AG20443 (cell line): ENCODE measurements at regions not wholly inside any gene's neighbourhood (a gene's known extent, or its start where the extent isn't known, plus 50 kb on each side); places are given as distances from the start of the nearest gene placed in this dataset.
"Not testable (repeated sequence)": the region's sequence is repeated elsewhere in the genome, so short reads cannot be mapped to it uniquely, and the experiment has no call there.

Source experiments
- DNase-seq: peaks from one replicate; pipeline ENCODE4 v3.0.0; 2012; ENCODE audit warnings: low spot score, mixed read lengths

DNA sequence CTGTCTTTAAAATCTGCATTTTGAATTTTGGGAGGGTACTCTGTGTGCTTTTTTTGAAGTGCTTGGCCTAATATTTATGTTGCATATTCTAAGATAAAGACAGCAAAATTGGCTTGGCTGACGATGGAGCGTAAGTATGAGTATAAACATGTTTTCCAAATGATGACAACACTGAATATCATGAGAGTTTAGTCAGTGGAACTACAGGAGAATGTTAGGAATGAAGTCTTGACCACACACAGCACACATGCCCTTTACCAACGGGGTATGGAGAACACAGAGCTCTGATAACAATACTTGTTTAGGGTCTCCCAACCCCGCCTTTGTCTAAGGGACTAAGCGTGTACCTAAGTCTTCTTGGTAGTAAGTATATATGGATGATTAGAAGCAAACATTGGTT, 253.9 kb upstream of the FZD8 start:
- DNase-seq = peak; percentile 76

DNA sequence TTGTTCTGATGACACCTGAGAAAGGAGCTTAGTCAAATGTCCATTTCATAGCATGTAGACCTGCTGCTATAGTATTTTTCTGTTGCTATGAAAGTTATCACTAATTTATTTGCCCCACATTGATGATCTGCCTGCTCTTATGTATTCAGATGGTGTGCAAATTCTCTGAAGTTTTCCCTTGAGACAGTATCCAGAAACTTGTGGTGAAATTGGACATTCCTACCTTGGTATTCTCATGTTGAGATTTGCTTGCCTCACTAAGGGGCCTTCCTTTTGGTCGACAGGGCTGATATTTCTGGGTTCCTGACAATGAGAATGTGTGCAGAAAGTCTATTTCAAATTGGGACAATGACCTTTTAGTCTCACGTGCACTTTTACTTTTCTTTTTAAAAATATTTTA, 253.2 kb upstream of the FZD8 start:
- no peak for DNase-seq

DNA sequence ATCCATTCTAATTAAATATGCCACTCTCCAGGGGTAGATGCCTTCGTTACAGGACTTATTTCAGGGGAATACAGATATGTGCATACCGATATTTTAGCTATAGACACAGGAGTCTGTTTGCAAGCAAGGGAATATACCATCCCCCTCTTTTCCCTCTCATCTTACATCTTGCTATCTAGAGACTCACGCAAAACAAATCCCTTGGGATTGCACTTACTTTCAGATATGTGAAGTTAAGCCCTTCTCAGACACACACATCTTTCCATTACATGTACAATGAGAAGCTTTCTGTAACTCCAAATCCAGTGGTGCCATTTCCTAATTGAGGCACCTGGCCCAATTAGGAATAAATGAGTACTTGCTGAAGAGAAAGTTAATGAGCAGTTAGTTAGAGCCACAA, 250.4 kb upstream of the FZD8 start:
- no peak for DNase-seq

- DNase-seq = no peak
Observed at GRCh38 chr10:35890676-35891495, 248.8 kb upstream of the FZD8 start.

DNA sequence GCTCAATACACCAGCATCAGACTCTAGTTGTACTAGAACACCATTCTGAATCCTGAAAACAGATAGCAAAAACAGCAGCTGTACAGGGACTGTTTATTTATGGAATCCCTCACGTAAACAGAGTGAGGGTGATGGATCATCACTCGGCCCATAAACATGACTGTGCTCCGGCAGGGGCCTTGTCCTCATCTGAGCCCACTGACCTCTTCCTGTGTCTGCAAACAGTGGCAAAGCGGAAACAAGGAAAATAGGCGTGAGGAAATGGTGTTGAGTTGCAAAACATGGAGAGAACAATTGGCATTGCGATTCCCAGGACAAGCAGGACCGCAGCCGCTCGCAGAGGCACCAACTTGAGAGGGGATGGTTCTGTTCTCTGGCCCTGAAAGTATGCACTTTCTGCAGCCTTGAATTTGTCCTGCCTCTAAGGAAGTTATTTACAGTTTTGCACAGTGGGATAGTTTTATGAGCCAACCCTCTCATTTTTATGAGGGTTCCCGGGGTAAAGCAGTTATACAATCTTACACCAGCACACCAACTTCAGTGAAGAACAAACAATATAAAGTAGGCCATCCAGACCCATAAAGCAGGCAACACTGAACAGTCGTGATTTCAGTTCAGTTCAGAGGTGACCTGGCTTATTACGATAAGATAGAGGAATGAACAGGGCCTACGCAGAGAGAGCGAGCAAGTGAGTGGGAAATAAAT, 248.0 kb upstream of the FZD8 start:
- no peak for DNase-seq

- no peak for DNase-seq
Observed at GRCh38 chr10:35889226-35889625, 247.1 kb upstream of the FZD8 start.

- DNase-seq = no peak
Observed at GRCh38 chr10:35888400-35888799, 246.3 kb upstream of the FZD8 start.

GRCh38 chr10:35887685-35888084, 245.6 kb upstream of the FZD8 start:
- DNase-seq = no peak

DNA sequence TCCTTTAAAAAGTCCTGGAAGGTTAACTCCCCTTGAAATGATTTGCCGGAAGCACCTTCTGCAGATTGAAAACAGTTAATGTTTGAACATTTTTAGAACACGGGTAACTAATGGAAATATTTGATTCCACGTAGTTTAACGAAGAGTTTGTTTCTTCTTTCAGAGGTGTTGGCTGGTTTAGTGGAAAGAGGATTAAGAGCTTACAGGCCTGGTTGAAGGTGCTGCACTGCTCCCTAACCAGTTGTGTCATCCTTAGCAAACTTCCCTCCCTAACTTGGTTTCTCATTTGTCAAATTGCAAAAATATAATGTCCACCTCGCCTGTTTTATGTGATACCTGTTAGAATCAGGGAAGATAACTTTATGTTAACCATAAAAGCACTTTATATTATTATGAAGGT, 243.0 kb upstream of the FZD8 start:
- no peak for DNase-seq

GRCh38 chr10:35884657-35885071, 242.6 kb upstream of the FZD8 start:
- DNase-seq = no peak

GRCh38 chr10:35882422-35883150, 240.5 kb upstream of the FZD8 start:
- no peak for DNase-seq

DNA sequence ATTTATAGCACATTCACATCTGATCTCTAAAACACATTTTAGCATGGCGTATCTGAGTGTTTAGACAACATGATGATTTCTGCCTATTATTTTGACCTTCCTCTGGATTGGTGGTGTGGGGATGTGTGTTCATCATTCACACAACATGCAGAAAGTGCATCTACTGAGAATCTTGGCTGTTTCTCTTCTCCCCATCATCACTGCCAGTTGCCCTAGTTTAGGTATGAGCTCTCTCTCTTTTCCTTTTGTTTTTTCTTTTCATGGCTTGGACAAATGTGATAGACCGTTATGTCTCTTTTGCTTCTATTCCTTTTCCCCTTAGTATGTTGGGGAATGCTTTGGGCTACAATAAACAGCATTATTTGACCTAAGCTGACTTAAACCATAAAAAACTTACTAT, 239.2 kb upstream of the FZD8 start:
- no peak for DNase-seq

DNA sequence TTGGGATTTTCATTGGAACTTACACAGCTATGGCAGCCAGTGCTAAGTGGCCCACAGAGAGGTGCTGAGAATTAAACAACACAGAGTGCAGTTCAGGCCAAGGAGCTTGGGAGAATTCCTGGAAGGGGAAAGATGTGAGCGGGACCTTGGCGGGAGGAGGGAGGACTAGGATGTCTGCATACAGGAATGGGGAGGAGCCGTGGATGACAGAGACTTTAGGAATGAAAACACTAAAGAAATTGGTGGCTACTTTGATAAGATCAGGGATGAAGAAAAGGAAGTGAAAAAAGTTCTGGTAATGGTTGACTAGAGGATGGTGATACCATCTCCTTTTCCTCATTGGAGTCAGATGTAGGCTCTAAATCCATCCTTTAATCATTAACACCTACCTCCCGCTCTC, 234.2 kb upstream of the FZD8 start:
- peak; percentile 64 for DNase-seq

- DNase-seq = no peak
Observed at GRCh38 chr10:35875016-35875676, 233.1 kb upstream of the FZD8 start.

GRCh38 chr10:35874311-35875015, 232.4 kb upstream of the FZD8 start:
- no peak for DNase-seq

DNA sequence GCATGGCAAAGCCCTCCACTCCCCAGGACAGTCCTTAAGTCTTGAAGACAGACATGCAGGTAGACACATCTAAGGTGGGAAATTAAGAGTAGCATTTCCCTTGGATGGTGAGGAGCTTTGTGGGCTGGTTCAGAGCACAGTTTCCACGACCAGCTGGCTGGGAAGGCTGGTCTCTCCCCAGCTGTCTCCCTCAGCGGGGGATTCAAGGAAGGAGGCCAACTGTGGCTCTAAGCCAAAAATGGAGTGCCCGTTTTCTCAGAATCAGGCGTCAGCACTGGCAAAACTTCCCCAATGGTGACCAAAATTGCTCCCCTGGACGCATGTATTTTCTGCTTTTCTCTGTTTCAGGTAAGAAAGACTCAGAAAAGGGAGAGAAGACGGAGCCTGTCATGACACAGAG, 230.6 kb upstream of the FZD8 start:
- no peak for DNase-seq

GRCh38 chr10:35870665-35871310, 228.7 kb upstream of the FZD8 start:
- no peak for DNase-seq

GRCh38 chr10:35858676-35859283, 216.7 kb upstream of the FZD8 start:
- DNase-seq = not testable (repeated sequence)

DNA sequence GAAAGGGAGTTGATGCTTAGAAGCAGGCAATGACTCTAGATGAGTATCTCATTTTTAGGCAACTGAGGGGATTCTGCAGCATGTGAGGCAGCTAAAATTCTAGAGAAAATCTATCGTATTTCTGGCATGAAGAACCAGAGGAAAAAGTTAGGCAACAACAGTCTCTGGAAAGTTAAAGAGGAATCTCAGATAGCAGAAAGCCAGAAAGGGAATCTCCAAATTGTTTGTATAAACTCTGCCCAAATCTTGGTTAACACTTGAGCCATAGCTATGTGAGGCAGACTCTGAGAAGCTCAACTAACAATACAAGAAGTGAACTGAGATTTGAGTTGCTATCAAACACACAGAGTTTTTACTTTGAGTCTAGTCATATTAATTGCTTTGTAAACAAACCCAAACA, 215.8 kb upstream of the FZD8 start:
- DNase-seq = no peak

DNA sequence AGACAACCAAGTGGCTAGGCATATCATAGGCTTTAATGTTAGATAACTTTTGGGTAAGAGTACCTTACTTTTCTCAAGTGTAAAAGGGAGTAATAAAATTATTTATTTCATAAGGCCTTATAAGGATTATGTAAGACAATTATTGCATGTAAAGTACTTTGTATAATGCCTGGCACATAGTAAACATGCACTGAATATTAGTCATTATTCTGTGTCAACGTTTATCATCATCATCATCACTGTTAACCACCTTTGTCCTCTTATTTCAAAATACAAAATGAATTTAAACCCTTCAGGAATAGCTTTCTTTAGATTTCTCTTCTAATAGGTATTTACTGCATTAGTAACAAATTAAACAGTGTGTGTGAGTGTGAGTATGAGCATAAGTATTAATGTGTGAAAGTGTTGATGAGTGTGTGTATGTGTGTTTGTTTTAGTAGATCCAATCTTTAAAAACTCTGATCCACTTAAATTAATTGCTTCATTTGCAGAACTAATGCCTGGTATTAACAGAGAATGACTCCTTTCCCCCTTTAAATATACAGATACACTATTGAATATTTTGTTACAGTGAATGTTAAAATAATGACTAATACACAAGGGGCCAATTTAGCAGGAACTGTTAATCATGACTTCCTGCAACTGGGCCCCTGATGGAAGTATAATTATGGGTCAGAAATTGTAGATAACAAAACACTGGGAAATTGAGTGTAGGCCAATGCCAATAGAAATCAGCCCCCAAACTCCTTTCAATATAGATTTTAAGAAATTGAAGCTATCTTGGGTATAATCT, 213.3 kb upstream of the FZD8 start:
- DNase-seq = no peak
